Nephron progenitor cell (in vitro differentiated cells): ENCODE measurements at regions not wholly inside any gene's neighbourhood (a gene's known extent, or its start where the extent isn't known, plus 50 kb on each side); places are given as distances from the start of the nearest gene placed in this dataset.

ENCODE experiments used
- DNase-seq: peaks from one replicate; pipeline ENCODE4 v3.0.0; 2021
- H3K27ac Mint-ChIP-seq: 2 replicates; pipeline ENCODE4 v1.8.0; 2021; ENCODE audit warnings: mild to moderate bottlenecking, moderate library complexity, mixed read lengths
- H3K27me3 Mint-ChIP-seq: 2 replicates; pipeline ENCODE4 v1.8.0; 2021; ENCODE audit warnings: mild to moderate bottlenecking, low read depth, mixed read lengths; ENCODE audit not compliant: poor library complexity
- H3K36me3 Mint-ChIP-seq: 2 replicates; pipeline ENCODE4 v1.8.0; 2021; ENCODE audit warnings: low read depth, mixed read lengths
- H3K4me1 Mint-ChIP-seq: 2 replicates; pipeline ENCODE4 v1.8.0; 2021; ENCODE audit warnings: mixed read lengths
- H3K4me3 Mint-ChIP-seq: 2 replicates; pipeline ENCODE4 v1.8.0; 2021; ENCODE audit warnings: mild to moderate bottlenecking, moderate library complexity, mixed read lengths
- H3K9me3 Mint-ChIP-seq: 2 replicates; pipeline ENCODE4 v1.8.0; 2021; ENCODE audit warnings: mild to moderate bottlenecking, moderate library complexity, mixed read lengths
- CTCF ChIP-seq: fragments of 200-600 bp; sonication (generic); IDR thresholded peaks from 2 replicates; pipeline ENCODE4 v1.5.0; 2021; ENCODE audit warnings: antibody characterized with exemption

- Mint-ChIP-seq H3K9me3 (no peaks in the 10 kb centered on the region), H3K36me3 (no peaks in the 10 kb centered on the region), H3K27ac (peak overlapping the region; percentile 83), H3K4me3 (peak overlapping the region; percentile 41), H3K4me1 (peaks cover 52% of the 10 kb centered on the region), H3K27me3 (peaks cover 3% of the 10 kb centered on the region)
- no peak for TF ChIP-seq CTCF
- no peak for DNase-seq
These were observed 581.9 kb downstream of the SOX6 start for GRCh38 chr11:15774388-15774939.

GRCh38 chr11:15775015-15775541 lies 581.3 kb downstream of the SOX6 start:
- TF ChIP-seq CTCF = no peak
- peaks cover 57% of the 10 kb centered on the region for H3K4me1 Mint-ChIP-seq

GRCh38 chr11:15775797-15776196 lies 580.5 kb downstream of the SOX6 start:
- DNase-seq = no peak
- Mint-ChIP-seq H3K27ac (peak overlapping the region; percentile 86), H3K36me3 (no peaks in the 10 kb centered on the region), H3K9me3 (no peaks in the 10 kb centered on the region), H3K27me3 (peaks cover 2% of the 10 kb centered on the region), H3K4me3 (no peak overlapping the region), H3K4me1 (peaks cover 60% of the 10 kb centered on the region)
- TF ChIP-seq CTCF = no peak

More at GRCh38 chr11:15775015-15775541, 581.3 kb downstream of the SOX6 start:
- Mint-ChIP-seq H3K36me3 (no peaks in the 10 kb centered on the region), H3K4me3 (no peak overlapping the region), H3K27ac (peak overlapping the region; percentile 83), H3K9me3 (no peaks in the 10 kb centered on the region), H3K27me3 (peaks cover 3% of the 10 kb centered on the region)
- no peak for DNase-seq

GRCh38 chr11:15776366-15776765 lies 580.0 kb downstream of the SOX6 start:
- Mint-ChIP-seq H3K36me3 (no peaks in the 10 kb centered on the region), H3K27me3 (no peaks in the 10 kb centered on the region), H3K9me3 (no peaks in the 10 kb centered on the region), H3K27ac (peak overlapping the region; percentile 86), H3K4me3 (no peak overlapping the region), H3K4me1 (peaks cover 55% of the 10 kb centered on the region)
- DNase-seq = no peak
- no peak for TF ChIP-seq CTCF

- no peak overlapping the region for H3K27ac Mint-ChIP-seq
- no peaks in the 10 kb centered on the region for H3K27me3 Mint-ChIP-seq
- TF ChIP-seq CTCF = no peak
- H3K4me3 Mint-ChIP-seq = no peak overlapping the region
- no peak for DNase-seq
- H3K9me3 Mint-ChIP-seq = no peaks in the 10 kb centered on the region
- H3K36me3 Mint-ChIP-seq = no peaks in the 10 kb centered on the region
- peaks cover 33% of the 10 kb centered on the region for H3K4me1 Mint-ChIP-seq
These were observed 576.8 kb downstream of the SOX6 start for GRCh38 chr11:15779518-15779917.

- Mint-ChIP-seq H3K27ac (no peak overlapping the region), H3K36me3 (no peaks in the 10 kb centered on the region), H3K27me3 (no peaks in the 10 kb centered on the region), H3K4me3 (no peak overlapping the region), H3K4me1 (peaks cover 25% of the 10 kb centered on the region), H3K9me3 (no peaks in the 10 kb centered on the region)
- no peak for TF ChIP-seq CTCF
- no peak for DNase-seq
These were observed 576.0 kb downstream of the SOX6 start for GRCh38 chr11:15780382-15780781.
